Heart left ventricle (tissue), 13 donors: ENCODE measurements at regions not wholly inside any gene's neighbourhood (a gene's known extent, or its start where the extent isn't known, plus 50 kb on each side); places are given as distances from the start of the nearest gene placed in this dataset.

Source experiments
- POLR2A ChIP-seq, 2 donors: fragments of 450-650 bp; IDR thresholded peaks; one replicate each; pipeline ENCODE4 v1.6.1; 2017; ENCODE audit warnings: antibody characterized with exemption in 2 of 2, mild to moderate bottlenecking in 2 of 2, moderate library complexity in 2 of 2
- TF ChIP-seq, protein P1 (sequence below), 12 donors: fragments of 200-600 bp; sonication (generic) in 4 of 12; IDR thresholded peaks; one replicate each; pipeline versions ENCODE4 v1.5.0 to v1.8.0; 2018 to 2022; ENCODE audit warnings: antibody characterized with exemption in 12 of 12, mild to moderate bottlenecking in 5 of 12
- donor health status: ischemic (EF 13 %, LVEDD 7.1; RV severe dilation, severe dysfunction).
- donor health status: DM: no; HTN: yes; CAD: no.
- donor health status: DM: no; HTN: no; CAD: no.
- donor health status: ischemic (EF 25% LVEDD 6.9; RV normal size, moderate dysfunction).
- donor health status: ischemic (EF 25% LVEDD 5.7; RV mildly dilated, moderate dysfunction).
- donor health status: ischemic (EF 35%, LVEDD 5.7; RV mildly dilated, moderate dysfunction).
- donor health status: nonischemic (EF 11% LVEDD 7.7; RV severe dilation, severe dysfunction).
- donor health status: DM: yes; HTN: yes; CAD: no.
- donor health status: PGD.
- donor health status: ischemic (EF 29% LVEDD 5.4; RV normal size, mild dysfunction).
- donor health status: nonischemic (EF 23%, LVEDD 6.1; RV moderate dilation, normal function).

DNA sequence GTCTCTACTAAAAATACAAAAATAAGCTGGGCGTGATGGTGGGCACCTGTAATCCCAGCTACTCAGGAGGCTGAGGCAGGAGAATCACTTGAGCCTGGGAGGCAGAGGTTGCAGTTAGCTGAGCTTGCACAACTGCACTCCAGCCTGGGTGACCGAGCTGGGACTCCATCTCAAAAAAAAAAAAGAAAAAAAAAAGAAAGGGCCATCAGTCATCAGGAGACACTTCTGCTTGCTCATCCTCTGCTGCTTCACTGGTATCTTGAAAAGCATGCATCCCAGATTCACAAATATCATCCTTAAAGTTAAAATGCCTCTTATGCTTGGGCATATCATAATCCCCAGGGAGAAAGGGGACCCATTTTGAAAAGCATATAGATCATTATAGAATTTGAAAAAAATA lies 176.6 kb upstream of the NR2F2 start:
- TF ChIP-seq, protein P1, sequence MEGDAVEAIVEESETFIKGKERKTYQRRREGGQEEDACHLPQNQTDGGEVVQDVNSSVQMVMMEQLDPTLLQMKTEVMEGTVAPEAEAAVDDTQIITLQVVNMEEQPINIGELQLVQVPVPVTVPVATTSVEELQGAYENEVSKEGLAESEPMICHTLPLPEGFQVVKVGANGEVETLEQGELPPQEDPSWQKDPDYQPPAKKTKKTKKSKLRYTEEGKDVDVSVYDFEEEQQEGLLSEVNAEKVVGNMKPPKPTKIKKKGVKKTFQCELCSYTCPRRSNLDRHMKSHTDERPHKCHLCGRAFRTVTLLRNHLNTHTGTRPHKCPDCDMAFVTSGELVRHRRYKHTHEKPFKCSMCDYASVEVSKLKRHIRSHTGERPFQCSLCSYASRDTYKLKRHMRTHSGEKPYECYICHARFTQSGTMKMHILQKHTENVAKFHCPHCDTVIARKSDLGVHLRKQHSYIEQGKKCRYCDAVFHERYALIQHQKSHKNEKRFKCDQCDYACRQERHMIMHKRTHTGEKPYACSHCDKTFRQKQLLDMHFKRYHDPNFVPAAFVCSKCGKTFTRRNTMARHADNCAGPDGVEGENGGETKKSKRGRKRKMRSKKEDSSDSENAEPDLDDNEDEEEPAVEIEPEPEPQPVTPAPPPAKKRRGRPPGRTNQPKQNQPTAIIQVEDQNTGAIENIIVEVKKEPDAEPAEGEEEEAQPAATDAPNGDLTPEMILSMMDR (IDR thresholded peaks at IDR 0.05) = no peak
- no peak for TF ChIP-seq POLR2A (IDR thresholded peaks at IDR 0.05)
